Caco-2 (cell line): ENCODE measurements at regions not wholly inside any gene's neighbourhood (a gene's known extent, or its start where the extent isn't known, plus 50 kb on each side); places are given as distances from the start of the nearest gene placed in this dataset.

Experiments used
- BruUV-seq: library from RNA; stranded (reverse); fragments of 400-500 nt; replicated peaks from 2 replicates; lab custom pipeline; 2021; lab: Mats Ljungman, UMichigan
- CTCF ChIA-PET: fragments of 300-600 bp; sonication (Branson Sonifier 250); formaldehyde crosslinking; loops from one replicate; lab custom pipeline; 2022; ENCODE audit warnings: antibody characterized with exemption; lab: Charles Lee
- POLR2A ChIA-PET: fragments of 300-600 bp; sonication (Branson Sonifier 250); formaldehyde crosslinking; loops from one replicate; lab custom pipeline; 2022; ENCODE audit warnings: antibody characterized with exemption; lab: Charles Lee
- DNase-seq, 2 experiments: peaks; one replicate each; pipeline versions ENCODE4 v3.0.0 to v3.0.0-alpha.2; 2020 to 2022
- H3K27me3 ChIP-seq: replicated peaks from 2 replicates; pipeline ENCODE4 v1.6.0; 2011; ENCODE audit warnings: low read length; ENCODE audit not compliant: control insufficient read depth, insufficient read depth
- H3K36me3 ChIP-seq: 2 replicates; pipeline ENCODE4 v1.5.1; 2011; ENCODE audit warnings: low read length; ENCODE audit not compliant: control insufficient read depth, insufficient read depth
- H3K4me1 ChIP-seq: fragments of 250-450 bp; sonication (Bioruptor Pico); 2 replicates; pipeline ENCODE4 v1.5.1; 2020; ENCODE audit warnings: mild to moderate bottlenecking
- H3K4me3 ChIP-seq: 2 replicates; pipeline ENCODE4 v1.5.1; 2011; ENCODE audit warnings: low read depth, mild to moderate bottlenecking, control low read depth, low read length
- H3K9me3 ChIP-seq: fragments of 250-450 bp; sonication (Bioruptor Pico); 2 replicates; pipeline ENCODE4 v1.5.1; 2020; ENCODE audit warnings: mild to moderate bottlenecking, moderate library complexity
- H3K27ac Mint-ChIP-seq: one replicate; pipeline ENCODE4 v1.8.0; 2022; ENCODE audit warnings: mixed read lengths; ENCODE audit not compliant: unreplicated experiment
- H3K27me3 Mint-ChIP-seq: one replicate; pipeline ENCODE4 v1.8.0; 2022; ENCODE audit warnings: mixed read lengths; ENCODE audit not compliant: insufficient read depth, unreplicated experiment
- H3K36me3 Mint-ChIP-seq: one replicate; pipeline ENCODE4 v1.8.0; 2022; ENCODE audit warnings: mild to moderate bottlenecking, mixed read lengths; ENCODE audit not compliant: insufficient read depth, unreplicated experiment
- H3K4me1 Mint-ChIP-seq: one replicate; pipeline ENCODE4 v1.8.0; 2022; ENCODE audit warnings: low read depth, mixed read lengths; ENCODE audit not compliant: unreplicated experiment
- H3K4me3 Mint-ChIP-seq: one replicate; pipeline ENCODE4 v1.8.0; 2022; ENCODE audit warnings: mild to moderate bottlenecking, moderate library complexity, mixed read lengths; ENCODE audit not compliant: unreplicated experiment
- H3K9me3 Mint-ChIP-seq: one replicate; pipeline ENCODE4 v1.8.0; 2022; ENCODE audit warnings: mixed read lengths; ENCODE audit not compliant: unreplicated experiment
- CTCF ChIP-seq, 2 experiments: fragments of 200-600 bp in 1 of 2; IDR thresholded peaks; 1 replicate in 1 of 2; 2 replicates in 1 of 2; pipeline versions ENCODE4 v1.5.1 to v1.8.0; 2011 to 2022; ENCODE audit warnings: antibody characterized with exemption in 1 of 2, control low read depth in 1 of 2, inconsistent platforms in 1 of 2, low read depth in 1 of 2, low read length in 1 of 2, mild to moderate bottlenecking in 1 of 2, moderate library complexity in 1 of 2; ENCODE audit not compliant: insufficient read depth in 1 of 2, severe bottlenecking in 1 of 2, unreplicated experiment in 1 of 2
- intact Hi-C: fragments of 100-400 bp; cut with micrococcal nuclease; formaldehyde crosslinking; loops from one replicate; pipeline ENCODE4 v1.10.0; 2022; ENCODE audit not compliant: unreplicated experiment

- no peaks in the 10 kb centered on the region for H3K4me1 Mint-ChIP-seq
- CTCF ChIA-PET, result no interaction called here
- intact Hi-C loops, result no loop called here
- Histone ChIP-seq H3K4me3 (no peak overlapping the region), H3K4me1 (no peaks in the 10 kb centered on the region), H3K9me3 (no peaks in the 10 kb centered on the region), H3K36me3 (no peaks in the 10 kb centered on the region), H3K27me3 (no peaks in the 10 kb centered on the region)
- POLR2A ChIA-PET, result no interaction called here
- H3K27ac Mint-ChIP-seq, result no peak overlapping the region
- BruUV-seq, result no TSS peak
- no peak for TF ChIP-seq CTCF (IDR thresholded peaks at IDR 0.05; ENCODE audit: insufficient read depth in 1 of 2, low read depth in 1 of 2, low read length in 1 of 2, severe bottlenecking in 1 of 2, unreplicated experiment in 1 of 2)
- H3K4me3 Mint-ChIP-seq, result no peak overlapping the region
- no peaks in the 10 kb centered on the region for H3K36me3 Mint-ChIP-seq
- DNase-seq, result no peak
- no peaks in the 10 kb centered on the region for H3K27me3 Mint-ChIP-seq
- no peaks in the 10 kb centered on the region for H3K9me3 Mint-ChIP-seq
Measured at GRCh38 chrX:142702749-142703148, 323.0 kb upstream of the SPANXN4 start.

GRCh38 chrX:142688256-142688655 lies 337.5 kb upstream of the SPANXN4 start:
- Mint-ChIP-seq H3K4me1 (no peaks in the 10 kb centered on the region), H3K9me3 (no peaks in the 10 kb centered on the region), H3K36me3 (no peaks in the 10 kb centered on the region), H3K4me3 (no peak overlapping the region), H3K27ac (no peak overlapping the region), H3K27me3 (no peaks in the 10 kb centered on the region)
- H3K36me3 ChIP-seq, result no peaks in the 10 kb centered on the region
- intact Hi-C loops, result no loop called here
- no peak for TF ChIP-seq CTCF (IDR thresholded peaks at IDR 0.05; ENCODE audit: insufficient read depth in 1 of 2, low read depth in 1 of 2, low read length in 1 of 2, severe bottlenecking in 1 of 2, unreplicated experiment in 1 of 2)
- H3K4me3 ChIP-seq, result no peak overlapping the region
- ChIA-PET POLR2A (no interaction called here), CTCF (no interaction called here)
- no peaks in the 10 kb centered on the region for H3K4me1 ChIP-seq
- no peaks in the 10 kb centered on the region for H3K27me3 ChIP-seq
- no peak for DNase-seq
- BruUV-seq, result no TSS peak
- H3K9me3 ChIP-seq, result no peaks in the 10 kb centered on the region

- Histone ChIP-seq H3K9me3 (no peaks in the 10 kb centered on the region), H3K4me1 (no peaks in the 10 kb centered on the region), H3K36me3 (no peaks in the 10 kb centered on the region), H3K4me3 (no peak overlapping the region), H3K27me3 (no peaks in the 10 kb centered on the region)
- Mint-ChIP-seq H3K27me3 (no peaks in the 10 kb centered on the region), H3K4me3 (no peak overlapping the region), H3K9me3 (no peaks in the 10 kb centered on the region), H3K4me1 (no peaks in the 10 kb centered on the region), H3K27ac (no peak overlapping the region), H3K36me3 (no peaks in the 10 kb centered on the region)
- no TSS peak for BruUV-seq
- TF ChIP-seq CTCF (IDR thresholded peaks at IDR 0.05; ENCODE audit: insufficient read depth in 1 of 2, low read depth in 1 of 2, low read length in 1 of 2, severe bottlenecking in 1 of 2, unreplicated experiment in 1 of 2), result no peak
- ChIA-PET POLR2A (no interaction called here), CTCF (no interaction called here)
- no peak for DNase-seq
- intact Hi-C loops, result no loop called here
Measured at GRCh38 chrX:142686653-142687283, 339.0 kb upstream of the SPANXN4 start.
